Upper lobe of left lung (tissue), 6 donors: ENCODE measurements at regions not wholly inside any gene's neighbourhood (a gene's known extent, or its start where the extent isn't known, plus 50 kb on each side); places are given as distances from the start of the nearest gene placed in this dataset.

Experiments
- ATAC-seq, 2 donors: fragments of 200-7000 bp; cut with Tn5 transposase; one replicate each; pipeline ENCODE4 v1.9.1; 2022; ENCODE audit warnings: mild to moderate bottlenecking in 2 of 2, moderate library complexity in 2 of 2; ENCODE audit not compliant: low FRiP score in 2 of 2
- DNase-seq, 2 donors: peaks; one replicate each; pipeline ENCODE4 v3.0.0-alpha.2; 2019 to 2020
- H3K27ac ChIP-seq, 4 donors: fragments of 200-600 bp; sonication (generic); one replicate each; pipeline ENCODE4 v1.5.1; 2016 to 2019
- H3K27me3 ChIP-seq, 4 donors: fragments of 200-600 bp; sonication (generic); one replicate each; pipeline ENCODE4 v1.5.1; 2017 to 2019
- H3K36me3 ChIP-seq, 4 donors: fragments of 200-600 bp; sonication (generic); one replicate each; pipeline ENCODE4 v1.5.1; 2016 to 2019
- H3K4me1 ChIP-seq, 4 donors: fragments of 200-600 bp; sonication (generic); one replicate each; pipeline ENCODE4 v1.5.1; 2018 to 2019
- H3K4me3 ChIP-seq, 4 donors: fragments of 200-600 bp; sonication (generic); one replicate each; pipeline ENCODE4 v1.5.1; 2017 to 2019; ENCODE audit warnings: mild to moderate bottlenecking in 2 of 4, moderate library complexity in 1 of 4
- H3K9me3 ChIP-seq, 4 donors: fragments of 200-600 bp; sonication (generic); one replicate each; pipeline ENCODE4 v1.5.1; 2018 to 2019
- EP300 ChIP-seq, 4 donors: sonication (generic); formaldehyde crosslinking; IDR thresholded peaks; one replicate each; pipeline ENCODE4 v1.5.1; 2017; ENCODE audit warnings: antibody characterized with exemption in 4 of 4, control low read depth in 2 of 4
- POLR2A ChIP-seq, 4 donors: fragments of 450-650 bp; IDR thresholded peaks; one replicate each; pipeline ENCODE4 v1.5.1; 2016 to 2017; ENCODE audit warnings: antibody characterized with exemption in 4 of 4, mild to moderate bottlenecking in 2 of 4
- POLR2AphosphoS5 ChIP-seq, 2 donors: sonication (generic); formaldehyde crosslinking; IDR thresholded peaks; one replicate each; pipeline ENCODE4 v1.5.1; 2017; ENCODE audit warnings: antibody characterized with exemption in 2 of 2
- WGBS, 2 donors: methylation state at CpG; one replicate each; pipeline ENCODE4 v1.1.5; 2017 to 2018; 5-methylcytosine and 5-hydroxymethylcytosine counted together
- TF ChIP-seq, protein P1 (sequence below), 6 experiments: fragments of 450-650 bp in 4 of 6; fragments of 200-600 bp in 2 of 6; sonication (generic) in 2 of 6; IDR thresholded peaks; one replicate each; pipeline ENCODE4 v1.5.1; 2016 to 2019; ENCODE audit warnings: antibody characterized with exemption in 6 of 6
- donor health status: DM: no; HTN: no; CAD: no; lungs with moderate emphysema.
- donor health status: DM: no; HTN: yes; CAD: no; lungs with severe emphysema.

DNA sequence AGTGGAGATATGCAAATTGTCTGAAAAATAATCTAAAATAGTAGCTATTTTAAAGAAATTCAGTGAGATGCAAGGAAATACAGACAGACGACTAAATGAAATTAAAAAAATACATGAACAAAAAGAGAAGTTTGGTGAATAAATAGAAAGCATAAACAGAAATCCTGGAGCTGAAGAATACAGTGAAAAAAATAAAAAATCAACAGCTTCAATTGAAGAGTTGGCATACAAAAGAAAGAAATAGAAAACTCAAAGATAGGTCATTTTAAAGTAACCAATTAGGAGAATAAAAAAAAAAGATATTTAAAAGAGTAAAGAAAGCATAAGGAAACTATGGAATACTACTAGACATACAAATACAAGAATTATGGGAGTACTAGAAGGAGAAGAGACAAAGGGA lies 2191.5 kb upstream of the PCDH20 start:
- Histone ChIP-seq H3K27me3 (no peaks in the 10 kb centered on the region), H3K9me3 (peaks cover 0 to 9% (median 3%) of the 10 kb centered on the region in 4 donors), H3K27ac (no peak overlapping the region), H3K4me1 (no peaks in the 10 kb centered on the region), H3K36me3 (no peaks in the 10 kb centered on the region), H3K4me3 (no peak overlapping the region)
- 94% methylated on average over 1 of the region's 1 CpG for WGBS, 2 donors
- TF ChIP-seq POLR2AphosphoS5 (IDR thresholded peaks at IDR 0.05): no peak
- TF ChIP-seq EP300 (IDR thresholded peaks at IDR 0.05): no peak
- TF ChIP-seq, protein P1, sequence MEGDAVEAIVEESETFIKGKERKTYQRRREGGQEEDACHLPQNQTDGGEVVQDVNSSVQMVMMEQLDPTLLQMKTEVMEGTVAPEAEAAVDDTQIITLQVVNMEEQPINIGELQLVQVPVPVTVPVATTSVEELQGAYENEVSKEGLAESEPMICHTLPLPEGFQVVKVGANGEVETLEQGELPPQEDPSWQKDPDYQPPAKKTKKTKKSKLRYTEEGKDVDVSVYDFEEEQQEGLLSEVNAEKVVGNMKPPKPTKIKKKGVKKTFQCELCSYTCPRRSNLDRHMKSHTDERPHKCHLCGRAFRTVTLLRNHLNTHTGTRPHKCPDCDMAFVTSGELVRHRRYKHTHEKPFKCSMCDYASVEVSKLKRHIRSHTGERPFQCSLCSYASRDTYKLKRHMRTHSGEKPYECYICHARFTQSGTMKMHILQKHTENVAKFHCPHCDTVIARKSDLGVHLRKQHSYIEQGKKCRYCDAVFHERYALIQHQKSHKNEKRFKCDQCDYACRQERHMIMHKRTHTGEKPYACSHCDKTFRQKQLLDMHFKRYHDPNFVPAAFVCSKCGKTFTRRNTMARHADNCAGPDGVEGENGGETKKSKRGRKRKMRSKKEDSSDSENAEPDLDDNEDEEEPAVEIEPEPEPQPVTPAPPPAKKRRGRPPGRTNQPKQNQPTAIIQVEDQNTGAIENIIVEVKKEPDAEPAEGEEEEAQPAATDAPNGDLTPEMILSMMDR (IDR thresholded peaks at IDR 0.05): no peak
- TF ChIP-seq POLR2A (IDR thresholded peaks at IDR 0.05): no peak
- DNase-seq (no peak), ATAC-seq (no peak)

DNA sequence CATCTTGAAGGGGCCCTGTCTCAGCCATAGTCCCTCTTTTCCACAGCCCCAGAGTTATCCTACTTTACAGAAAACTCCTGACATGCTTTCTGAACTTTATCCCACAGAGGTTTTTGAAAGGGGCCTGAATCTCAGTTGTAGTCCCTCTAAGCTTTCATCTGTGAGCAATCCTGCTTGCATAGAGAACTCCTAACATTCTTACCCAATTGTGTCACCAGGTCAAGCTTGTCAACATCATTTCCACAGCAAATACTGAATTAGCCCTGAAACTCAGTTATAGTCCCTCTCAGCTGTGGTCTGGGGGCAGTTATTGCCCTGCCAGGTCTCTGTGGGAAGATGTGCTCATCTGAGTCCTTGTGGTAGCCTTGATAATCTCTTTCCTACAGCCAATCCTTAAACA lies 2190.3 kb upstream of the PCDH20 start:
- Histone ChIP-seq H3K27me3 (no peaks in the 10 kb centered on the region), H3K27ac (no peak overlapping the region), H3K9me3 (peaks cover 0 to 9% (median 3%) of the 10 kb centered on the region in 4 donors), H3K4me1 (no peaks in the 10 kb centered on the region), H3K4me3 (no peak overlapping the region), H3K36me3 (no peaks in the 10 kb centered on the region)
- TF ChIP-seq POLR2A (IDR thresholded peaks at IDR 0.05): no peak
- TF ChIP-seq, protein P1 (IDR thresholded peaks at IDR 0.05): no peak
- TF ChIP-seq EP300 (IDR thresholded peaks at IDR 0.05): no peak
- TF ChIP-seq POLR2AphosphoS5 (IDR thresholded peaks at IDR 0.05): no peak
- ATAC-seq: no peak
- DNase-seq: no peak

GRCh38 chr13:63605403-63605802 lies 2189.8 kb upstream of the PCDH20 start:
- WGBS, 2 donors: 90 to 97% methylated on average over 2 of the region's 2 CpGs
- no peaks in the 10 kb centered on the region for H3K27me3 ChIP-seq
- H3K9me3 ChIP-seq: peaks cover 0 to 9% (median 3%) of the 10 kb centered on the region in 4 donors
- DNase-seq: no peak
- H3K36me3 ChIP-seq: no peaks in the 10 kb centered on the region
- H3K4me1 ChIP-seq: no peaks in the 10 kb centered on the region
- no peak overlapping the region for H3K4me3 ChIP-seq
- no peak for TF ChIP-seq POLR2A (IDR thresholded peaks at IDR 0.05)
- TF ChIP-seq POLR2AphosphoS5 (IDR thresholded peaks at IDR 0.05): no peak
- TF ChIP-seq EP300 (IDR thresholded peaks at IDR 0.05): no peak
- TF ChIP-seq, protein P1 (IDR thresholded peaks at IDR 0.05): no peak
- no peak for ATAC-seq
- H3K27ac ChIP-seq: no peak overlapping the region

DNA sequence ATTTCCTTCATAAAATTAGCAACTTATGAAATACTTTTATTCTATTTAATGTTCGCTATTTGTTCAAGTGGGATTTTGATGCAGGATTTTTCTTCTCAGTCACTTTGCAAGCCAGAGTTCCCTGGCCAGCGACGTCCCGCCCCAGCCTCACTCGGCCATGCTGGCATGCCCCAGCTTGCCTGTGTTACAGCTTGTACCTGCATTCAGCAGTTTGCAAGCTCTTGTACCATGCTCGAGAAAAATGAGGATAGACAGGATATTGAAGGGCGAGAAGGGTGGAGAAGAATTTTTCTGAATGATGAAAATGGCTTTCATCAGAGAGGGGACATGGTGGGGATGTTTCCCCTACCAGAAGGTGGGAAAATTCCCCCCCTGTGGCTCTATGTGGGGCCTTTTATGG lies 2180.2 kb upstream of the PCDH20 start:
- Histone ChIP-seq H3K27me3 (no peaks in the 10 kb centered on the region), H3K9me3 (no peaks in the 10 kb centered on the region), H3K27ac (no peak overlapping the region), H3K36me3 (no peaks in the 10 kb centered on the region), H3K4me1 (no peaks in the 10 kb centered on the region), H3K4me3 (no peak overlapping the region)
- ATAC-seq: no peak
- TF ChIP-seq, protein P1 (IDR thresholded peaks at IDR 0.05): no peak
- TF ChIP-seq POLR2AphosphoS5 (IDR thresholded peaks at IDR 0.05) (no peak), EP300 (IDR thresholded peaks at IDR 0.05) (no peak), POLR2A (IDR thresholded peaks at IDR 0.05) (no peak)
- 77 to 85% methylated on average over 7 of the region's 7 CpGs for WGBS, 2 donors
- peak in 1 of 2 donors; percentile 60 for DNase-seq

GRCh38 chr13:63586467-63586866 lies 2170.8 kb upstream of the PCDH20 start:
- ATAC-seq: no peak
- TF ChIP-seq, protein P1 (IDR thresholded peaks at IDR 0.05): no peak
- TF ChIP-seq POLR2A (IDR thresholded peaks at IDR 0.05) (no peak), POLR2AphosphoS5 (IDR thresholded peaks at IDR 0.05) (no peak), EP300 (IDR thresholded peaks at IDR 0.05) (no peak)
- peaks cover 0 to 3% (median 0%) of the 10 kb centered on the region in 4 donors for H3K9me3 ChIP-seq
- no peak overlapping the region for H3K4me3 ChIP-seq
- H3K36me3 ChIP-seq: no peaks in the 10 kb centered on the region
- DNase-seq: no peak
- 88 to 91% methylated on average over 7 of the region's 7 CpGs for WGBS, 2 donors
- no peaks in the 10 kb centered on the region for H3K4me1 ChIP-seq
- H3K27me3 ChIP-seq: no peaks in the 10 kb centered on the region
- no peak overlapping the region for H3K27ac ChIP-seq
